T-helper 1 cell treated with Interleukin-12 subunit alpha and Interleukin-12 subunit beta and Interleukin-4 antibody, amounts not matched to agents 30 μg/mL and 1 μg/mL, for 36 hours (primary cell): ENCODE measurements at regions not wholly inside any gene's neighbourhood (a gene's known extent, or its start where the extent isn't known, plus 50 kb on each side); places are given as distances from the start of the nearest gene placed in this dataset.
A peak's percentile ranks its signal among the peaks of the same experiment; 100 is the strongest.

Source experiments
- H3K27ac Mint-ChIP-seq: one replicate; pipeline ENCODE4 v1.8.0; 2021; ENCODE audit warnings: mild to moderate bottlenecking, mixed read lengths
- H3K27me3 Mint-ChIP-seq: one replicate; pipeline ENCODE4 v1.8.0; 2021; ENCODE audit warnings: low read depth, mixed read lengths
- H3K36me3 Mint-ChIP-seq: one replicate; pipeline ENCODE4 v1.8.0; 2021; ENCODE audit warnings: low read depth, mixed read lengths
- H3K4me1 Mint-ChIP-seq: one replicate; pipeline ENCODE4 v1.8.0; 2021; ENCODE audit warnings: low read depth, mixed read lengths
- H3K4me3 Mint-ChIP-seq: one replicate; pipeline ENCODE4 v1.8.0; 2021; ENCODE audit warnings: mild to moderate bottlenecking, moderate library complexity, mixed read lengths
- H3K9me3 Mint-ChIP-seq: one replicate; pipeline ENCODE4 v1.8.0; 2021; ENCODE audit warnings: mixed read lengths

GRCh38 chr2:239545741-239546392 is 145.0 kb upstream of the HDAC4 start:
- Mint-ChIP-seq H3K27ac (peak overlapping the region; percentile 6), H3K4me3 (no peak overlapping the region), H3K27me3 (peaks cover 41% of the 10 kb centered on the region), H3K9me3 (no peaks in the 10 kb centered on the region), H3K4me1 (peaks cover 24% of the 10 kb centered on the region), H3K36me3 (peaks cover 2% of the 10 kb centered on the region)

GRCh38 chr2:239544918-239545465 is 144.2 kb upstream of the HDAC4 start:
- Mint-ChIP-seq H3K4me3 (no peak overlapping the region), H3K27ac (peak overlapping the region; percentile 26), H3K27me3 (peaks cover 46% of the 10 kb centered on the region), H3K9me3 (no peaks in the 10 kb centered on the region), H3K36me3 (peaks cover 2% of the 10 kb centered on the region), H3K4me1 (peaks cover 27% of the 10 kb centered on the region)

GRCh38 chr2:239544143-239544917 is 143.5 kb upstream of the HDAC4 start:
- H3K27me3 Mint-ChIP-seq, result peaks cover 41% of the 10 kb centered on the region
- peak overlapping the region; percentile 20 for H3K27ac Mint-ChIP-seq
- peaks cover 2% of the 10 kb centered on the region for H3K36me3 Mint-ChIP-seq
- H3K4me3 Mint-ChIP-seq, result no peak overlapping the region
- peaks cover 27% of the 10 kb centered on the region for H3K4me1 Mint-ChIP-seq
- no peaks in the 10 kb centered on the region for H3K9me3 Mint-ChIP-seq

- H3K9me3 Mint-ChIP-seq, result no peaks in the 10 kb centered on the region
- H3K36me3 Mint-ChIP-seq, result peaks cover 2% of the 10 kb centered on the region
- no peak overlapping the region for H3K4me3 Mint-ChIP-seq
- H3K4me1 Mint-ChIP-seq, result peaks cover 20% of the 10 kb centered on the region
- H3K27me3 Mint-ChIP-seq, result peaks cover 36% of the 10 kb centered on the region
- H3K27ac Mint-ChIP-seq, result no peak overlapping the region
These were observed 142.9 kb upstream of the HDAC4 start for GRCh38 chr2:239543702-239544101.

- Mint-ChIP-seq H3K4me3 (no peak overlapping the region), H3K27me3 (peaks cover 31% of the 10 kb centered on the region), H3K9me3 (no peaks in the 10 kb centered on the region), H3K4me1 (peaks cover 10% of the 10 kb centered on the region), H3K27ac (no peak overlapping the region), H3K36me3 (no peaks in the 10 kb centered on the region)
These were observed 139.4 kb upstream of the HDAC4 start for GRCh38 chr2:239540174-239540573.

- no peaks in the 10 kb centered on the region for H3K36me3 Mint-ChIP-seq
- peaks cover 5% of the 10 kb centered on the region for H3K4me1 Mint-ChIP-seq
- H3K9me3 Mint-ChIP-seq, result no peaks in the 10 kb centered on the region
- no peak overlapping the region for H3K27ac Mint-ChIP-seq
- no peak overlapping the region for H3K4me3 Mint-ChIP-seq
- H3K27me3 Mint-ChIP-seq, result peaks cover 31% of the 10 kb centered on the region
These were observed 138.9 kb upstream of the HDAC4 start for GRCh38 chr2:239539776-239540100.

GRCh38 chr2:239539083-239539775 is 138.4 kb upstream of the HDAC4 start:
- Mint-ChIP-seq H3K9me3 (no peaks in the 10 kb centered on the region), H3K4me3 (no peak overlapping the region), H3K27ac (no peak overlapping the region), H3K36me3 (no peaks in the 10 kb centered on the region), H3K4me1 (peaks cover 4% of the 10 kb centered on the region), H3K27me3 (peaks cover 30% of the 10 kb centered on the region)

- no peak overlapping the region for H3K27ac Mint-ChIP-seq
- no peaks in the 10 kb centered on the region for H3K36me3 Mint-ChIP-seq
- peaks cover 25% of the 10 kb centered on the region for H3K27me3 Mint-ChIP-seq
- H3K4me1 Mint-ChIP-seq, result peaks cover 4% of the 10 kb centered on the region
- no peaks in the 10 kb centered on the region for H3K9me3 Mint-ChIP-seq
- H3K4me3 Mint-ChIP-seq, result no peak overlapping the region
These were observed 137.7 kb upstream of the HDAC4 start for GRCh38 chr2:239538357-239539052.

GRCh38 chr2:239537633-239538356 is 137.0 kb upstream of the HDAC4 start:
- peaks cover 4% of the 10 kb centered on the region for H3K4me1 Mint-ChIP-seq
- no peak overlapping the region for H3K27ac Mint-ChIP-seq
- H3K27me3 Mint-ChIP-seq, result peaks cover 27% of the 10 kb centered on the region
- H3K9me3 Mint-ChIP-seq, result no peaks in the 10 kb centered on the region
- H3K36me3 Mint-ChIP-seq, result no peaks in the 10 kb centered on the region
- H3K4me3 Mint-ChIP-seq, result no peak overlapping the region

GRCh38 chr2:239536186-239536585 is 135.4 kb upstream of the HDAC4 start:
- Mint-ChIP-seq H3K9me3 (no peaks in the 10 kb centered on the region), H3K4me3 (no peak overlapping the region), H3K27me3 (peaks cover 15% of the 10 kb centered on the region)

GRCh38 chr2:239535413-239536144 is 134.8 kb upstream of the HDAC4 start:
- Mint-ChIP-seq H3K4me1 (peaks cover 4% of the 10 kb centered on the region), H3K27ac (no peak overlapping the region), H3K4me3 (no peak overlapping the region), H3K9me3 (no peaks in the 10 kb centered on the region), H3K27me3 (peaks cover 11% of the 10 kb centered on the region), H3K36me3 (no peaks in the 10 kb centered on the region)

More at GRCh38 chr2:239536186-239536585, 135.4 kb upstream of the HDAC4 start:
- Mint-ChIP-seq H3K4me1 (peaks cover 4% of the 10 kb centered on the region), H3K36me3 (no peaks in the 10 kb centered on the region), H3K27ac (no peak overlapping the region)

GRCh38 chr2:239534581-239535412 is 134.0 kb upstream of the HDAC4 start:
- Mint-ChIP-seq H3K36me3 (no peaks in the 10 kb centered on the region), H3K4me1 (no peaks in the 10 kb centered on the region), H3K27ac (no peak overlapping the region), H3K9me3 (no peaks in the 10 kb centered on the region), H3K27me3 (peaks cover 7% of the 10 kb centered on the region), H3K4me3 (no peak overlapping the region)
